Glutamatergic neuron (in vitro differentiated cells): ENCODE measurements at regions not wholly inside any gene's neighbourhood (a gene's known extent, or its start where the extent isn't known, plus 50 kb on each side); places are given as distances from the start of the nearest gene placed in this dataset.

ENCODE experiments used
- DNase-seq: peaks from one replicate; pipeline ENCODE4 v3.0.0; 2022
- H3K27ac Mint-ChIP-seq: one replicate; pipeline ENCODE4 v1.8.0; 2020; ENCODE audit warnings: mild to moderate bottlenecking, mixed read lengths, inconsistent platforms; ENCODE audit not compliant: unreplicated experiment
- H3K27me3 Mint-ChIP-seq: one replicate; pipeline ENCODE4 v1.8.0; 2020; ENCODE audit warnings: mild to moderate bottlenecking, moderate library complexity, mixed read lengths, inconsistent platforms; ENCODE audit not compliant: unreplicated experiment
- H3K36me3 Mint-ChIP-seq: one replicate; pipeline ENCODE4 v1.8.0; 2020; ENCODE audit warnings: mild to moderate bottlenecking, mixed read lengths, inconsistent platforms; ENCODE audit not compliant: unreplicated experiment
- H3K4me1 Mint-ChIP-seq: one replicate; pipeline ENCODE4 v1.8.0; 2020; ENCODE audit warnings: mild to moderate bottlenecking, low read depth, mixed read lengths, inconsistent platforms; ENCODE audit not compliant: unreplicated experiment
- H3K4me3 Mint-ChIP-seq: one replicate; pipeline ENCODE4 v1.8.0; 2020; ENCODE audit warnings: mild to moderate bottlenecking, mixed read lengths, inconsistent platforms; ENCODE audit not compliant: unreplicated experiment
- H3K9me3 Mint-ChIP-seq: one replicate; pipeline ENCODE4 v1.8.0; 2020; ENCODE audit warnings: mild to moderate bottlenecking, moderate library complexity, mixed read lengths, inconsistent platforms; ENCODE audit not compliant: unreplicated experiment
- TF ChIP-seq, protein P1 (sequence below): fragments of 200-600 bp; sonication (generic); IDR thresholded peaks from one replicate; pipeline ENCODE4 v1.5.0; 2021; ENCODE audit not compliant: partially characterized antibody, unreplicated experiment

DNA sequence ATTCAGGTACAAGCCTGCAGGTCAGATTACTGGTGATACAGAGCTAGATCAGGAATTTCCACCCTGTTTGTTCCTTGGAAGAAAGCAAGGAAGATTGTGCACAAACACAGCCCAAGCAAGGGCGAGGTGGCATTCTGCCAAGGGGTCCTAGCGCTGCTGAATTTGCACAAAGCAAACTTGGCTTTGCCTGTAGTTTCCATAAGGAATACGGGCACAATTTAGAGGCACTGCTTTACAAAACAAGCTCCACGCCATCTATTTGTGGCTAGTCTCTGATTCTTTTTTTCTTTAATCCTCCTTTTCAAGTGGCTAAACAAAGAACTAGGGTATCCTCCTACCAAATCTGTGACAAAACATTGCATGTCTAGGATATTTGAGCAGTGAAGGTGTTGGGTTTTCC, 195.5 kb upstream of the ACVR2A start:
- H3K27ac Mint-ChIP-seq, result no peak overlapping the region
- no peak for DNase-seq
- no peak overlapping the region for H3K4me3 Mint-ChIP-seq
- H3K36me3 Mint-ChIP-seq, result no peaks in the 10 kb centered on the region
- H3K27me3 Mint-ChIP-seq, result peaks cover 2% of the 10 kb centered on the region
- peaks cover 34% of the 10 kb centered on the region for H3K4me1 Mint-ChIP-seq
- TF ChIP-seq, protein P1, sequence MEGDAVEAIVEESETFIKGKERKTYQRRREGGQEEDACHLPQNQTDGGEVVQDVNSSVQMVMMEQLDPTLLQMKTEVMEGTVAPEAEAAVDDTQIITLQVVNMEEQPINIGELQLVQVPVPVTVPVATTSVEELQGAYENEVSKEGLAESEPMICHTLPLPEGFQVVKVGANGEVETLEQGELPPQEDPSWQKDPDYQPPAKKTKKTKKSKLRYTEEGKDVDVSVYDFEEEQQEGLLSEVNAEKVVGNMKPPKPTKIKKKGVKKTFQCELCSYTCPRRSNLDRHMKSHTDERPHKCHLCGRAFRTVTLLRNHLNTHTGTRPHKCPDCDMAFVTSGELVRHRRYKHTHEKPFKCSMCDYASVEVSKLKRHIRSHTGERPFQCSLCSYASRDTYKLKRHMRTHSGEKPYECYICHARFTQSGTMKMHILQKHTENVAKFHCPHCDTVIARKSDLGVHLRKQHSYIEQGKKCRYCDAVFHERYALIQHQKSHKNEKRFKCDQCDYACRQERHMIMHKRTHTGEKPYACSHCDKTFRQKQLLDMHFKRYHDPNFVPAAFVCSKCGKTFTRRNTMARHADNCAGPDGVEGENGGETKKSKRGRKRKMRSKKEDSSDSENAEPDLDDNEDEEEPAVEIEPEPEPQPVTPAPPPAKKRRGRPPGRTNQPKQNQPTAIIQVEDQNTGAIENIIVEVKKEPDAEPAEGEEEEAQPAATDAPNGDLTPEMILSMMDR, result no peak
- peaks cover 4% of the 10 kb centered on the region for H3K9me3 Mint-ChIP-seq

DNA sequence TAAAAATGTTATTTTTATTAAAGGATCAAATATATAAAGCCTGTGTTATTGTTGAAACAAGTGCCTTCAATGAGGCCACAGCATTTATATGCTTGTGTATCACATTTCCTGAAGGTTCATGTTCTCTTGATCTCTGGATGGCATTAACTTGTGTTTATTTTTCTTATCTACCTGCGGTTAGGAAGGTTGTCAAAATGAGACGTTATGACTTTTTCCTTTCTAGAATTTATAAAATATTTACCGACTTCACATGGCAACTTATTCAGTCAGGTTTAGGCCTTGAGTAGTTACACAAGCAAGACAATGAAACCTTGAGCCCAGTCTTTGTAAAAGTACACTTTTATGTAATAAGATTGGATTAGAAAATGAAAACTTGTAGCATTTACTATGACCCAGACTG, 196.4 kb upstream of the ACVR2A start:
- Mint-ChIP-seq H3K27ac (no peak overlapping the region), H3K4me3 (no peak overlapping the region), H3K27me3 (peaks cover 2% of the 10 kb centered on the region), H3K9me3 (peaks cover 5% of the 10 kb centered on the region), H3K36me3 (no peaks in the 10 kb centered on the region), H3K4me1 (peaks cover 36% of the 10 kb centered on the region)
- TF ChIP-seq, protein P1, result no peak
- no peak for DNase-seq

DNA sequence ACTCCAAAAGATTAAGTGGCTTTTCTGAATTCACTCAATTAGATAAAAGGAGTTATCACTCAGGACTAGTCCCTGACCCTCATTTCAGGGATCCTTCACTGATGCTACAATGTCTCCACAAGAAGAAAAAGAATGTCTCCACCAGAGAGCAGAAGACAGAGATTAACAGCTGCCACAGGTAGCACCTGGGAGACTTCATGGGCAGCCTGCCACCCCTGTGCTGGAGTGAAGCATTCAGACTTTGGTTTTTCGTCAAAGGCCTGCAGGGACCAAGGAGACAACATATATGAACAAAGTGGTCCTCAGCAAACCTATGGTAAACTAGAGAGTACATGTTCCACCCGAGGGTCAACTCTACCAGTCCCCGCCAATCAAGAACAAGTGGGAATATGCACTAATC, 197.0 kb upstream of the ACVR2A start:
- H3K27me3 Mint-ChIP-seq, result peaks cover 2% of the 10 kb centered on the region
- no peaks in the 10 kb centered on the region for H3K36me3 Mint-ChIP-seq
- H3K4me1 Mint-ChIP-seq, result peaks cover 36% of the 10 kb centered on the region
- TF ChIP-seq, protein P1, result no peak
- H3K4me3 Mint-ChIP-seq, result no peak overlapping the region
- DNase-seq, result no peak
- no peak overlapping the region for H3K27ac Mint-ChIP-seq
- peaks cover 5% of the 10 kb centered on the region for H3K9me3 Mint-ChIP-seq

DNA sequence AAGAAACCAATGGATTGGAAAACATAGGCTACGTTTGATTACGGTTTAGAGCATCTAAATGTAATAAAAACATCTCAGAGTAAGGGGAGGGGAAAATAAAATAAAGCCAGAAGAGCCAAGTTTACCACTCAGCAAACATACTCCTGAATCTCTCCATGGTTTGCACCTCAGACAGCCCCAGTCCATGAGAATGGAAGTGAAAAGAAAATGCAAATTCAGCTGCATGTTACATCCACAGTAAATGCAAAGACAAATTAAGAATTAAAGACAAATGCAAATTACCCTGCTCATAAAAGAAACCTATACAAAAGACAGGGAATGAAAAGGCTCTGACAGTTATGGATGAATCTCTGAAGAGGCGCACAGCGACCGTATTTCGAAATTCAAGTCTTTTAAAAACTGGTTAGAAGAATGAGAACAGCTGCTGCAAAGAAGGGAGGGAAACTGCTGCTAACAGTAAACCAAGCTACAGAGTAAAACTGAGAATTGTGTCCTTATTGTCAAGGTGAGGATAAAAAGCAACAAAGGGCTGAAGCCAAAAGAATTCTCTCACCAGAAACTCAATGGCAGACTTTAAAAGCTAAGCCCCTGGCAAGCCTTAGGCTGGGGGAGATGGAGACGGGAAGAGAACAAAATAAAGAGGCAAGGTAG, 197.9 kb upstream of the ACVR2A start:
- Mint-ChIP-seq H3K27me3 (peaks cover 2% of the 10 kb centered on the region), H3K27ac (peak overlapping the region; percentile 40), H3K4me3 (no peak overlapping the region), H3K36me3 (no peaks in the 10 kb centered on the region), H3K4me1 (peaks cover 33% of the 10 kb centered on the region), H3K9me3 (peaks cover 5% of the 10 kb centered on the region)
- TF ChIP-seq, protein P1, result no peak
- no peak for DNase-seq

DNA sequence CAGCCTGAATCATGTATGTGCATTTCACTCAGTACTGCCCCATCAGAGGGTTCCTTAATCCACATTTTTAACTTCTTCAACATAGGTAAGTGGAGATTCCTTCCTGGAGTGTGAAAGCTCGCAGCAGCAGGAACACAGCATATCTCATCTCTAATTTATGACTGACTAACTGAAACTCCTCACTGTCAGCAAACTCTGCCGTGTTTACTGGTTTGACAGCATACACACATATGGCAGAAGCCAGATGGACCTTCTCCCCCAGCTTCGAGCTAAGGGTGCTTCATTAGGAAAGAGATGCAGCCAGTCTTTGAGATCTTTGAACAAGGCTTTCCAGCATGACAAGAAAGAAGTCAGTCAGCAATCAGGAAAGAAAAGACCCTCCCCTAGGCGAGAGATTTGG, 200.3 kb upstream of the ACVR2A start:
- Mint-ChIP-seq H3K27ac (peak overlapping the region; percentile 94), H3K36me3 (peaks cover 5% of the 10 kb centered on the region), H3K4me1 (peaks cover 33% of the 10 kb centered on the region)

More for the DNA sequence above, 200.3 kb upstream of the ACVR2A start:
- Mint-ChIP-seq H3K4me3 (peak overlapping the region; percentile 73), H3K9me3 (peaks cover 5% of the 10 kb centered on the region), H3K27me3 (peaks cover 2% of the 10 kb centered on the region)
- peak; percentile 25 for DNase-seq
- TF ChIP-seq, protein P1, result no peak
